Endometrium (tissue), 2 donors: ENCODE measurements at regions not wholly inside any gene's neighbourhood (a gene's known extent, or its start where the extent isn't known, plus 50 kb on each side); places are given as distances from the start of the nearest gene placed in this dataset.
"Not testable (repeated sequence)": the region's sequence is repeated elsewhere in the genome, so short reads cannot be mapped to it uniquely, and the experiment has no call there.

Experiments used
- FAIRE-seq: peaks from 2 replicates; lab custom pipeline; 2012; peaks lifted over from hg19 to GRCh38; lab: Jason Lieb, UNC
- donor health status: control.
- donor health status: control.

GRCh38 chr4:60913002-60913401 is 287.1 kb upstream of the ADGRL3 start:
- FAIRE-seq: no peak

- no peak for FAIRE-seq
Observed at GRCh38 chr4:60913671-60914070, 286.5 kb upstream of the ADGRL3 start.

GRCh38 chr4:60921735-60922134 is 278.4 kb upstream of the ADGRL3 start:
- not testable (repeated sequence) for FAIRE-seq

- no peak for FAIRE-seq
Observed at GRCh38 chr4:60923075-60923474, 277.1 kb upstream of the ADGRL3 start.

GRCh38 chr4:60926624-60927023 is 273.5 kb upstream of the ADGRL3 start:
- no peak for FAIRE-seq

DNA sequence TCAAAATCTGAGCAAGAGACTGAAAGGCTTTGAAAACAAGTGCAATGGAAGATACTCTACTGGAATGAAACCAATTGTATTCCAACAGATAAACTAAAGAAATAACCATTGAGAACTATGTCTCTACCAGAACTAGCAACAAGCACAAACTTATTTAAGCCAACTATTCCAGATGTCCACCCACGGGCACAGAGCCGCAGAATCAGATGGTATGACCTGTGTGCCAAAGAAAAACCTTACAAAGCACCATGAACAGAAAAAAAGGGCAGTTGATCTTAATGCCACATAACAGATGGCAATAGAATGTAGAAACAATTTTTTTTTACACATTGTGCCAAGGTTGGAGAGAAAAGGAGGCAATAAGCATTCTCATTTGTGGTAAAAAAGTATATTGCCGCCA is 269.3 kb upstream of the ADGRL3 start:
- FAIRE-seq: no peak

GRCh38 chr4:60934566-60935295 is 265.4 kb upstream of the ADGRL3 start:
- FAIRE-seq: no peak

DNA sequence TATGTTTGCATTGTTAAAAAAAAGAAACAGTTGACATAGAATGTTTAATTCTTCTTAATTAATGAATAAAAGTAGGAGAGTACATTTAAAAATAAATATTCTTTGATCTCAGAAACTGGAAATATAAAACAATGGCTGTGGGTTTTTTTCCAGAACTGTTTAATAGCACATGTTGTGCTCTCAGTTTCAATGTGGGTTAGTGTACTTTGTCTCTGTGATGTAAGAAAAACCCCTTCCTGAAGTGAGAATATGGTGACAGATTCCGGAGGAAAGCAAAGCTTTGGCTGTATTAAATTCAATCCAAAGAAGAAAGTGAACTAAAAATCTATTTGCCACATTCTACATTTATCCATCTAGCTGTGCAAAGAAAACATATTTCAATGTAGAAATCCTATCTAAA is 261.9 kb upstream of the ADGRL3 start:
- FAIRE-seq: peak; percentile 94

- FAIRE-seq: no peak
Observed at GRCh38 chr4:60938621-60939020, 261.5 kb upstream of the ADGRL3 start.

DNA sequence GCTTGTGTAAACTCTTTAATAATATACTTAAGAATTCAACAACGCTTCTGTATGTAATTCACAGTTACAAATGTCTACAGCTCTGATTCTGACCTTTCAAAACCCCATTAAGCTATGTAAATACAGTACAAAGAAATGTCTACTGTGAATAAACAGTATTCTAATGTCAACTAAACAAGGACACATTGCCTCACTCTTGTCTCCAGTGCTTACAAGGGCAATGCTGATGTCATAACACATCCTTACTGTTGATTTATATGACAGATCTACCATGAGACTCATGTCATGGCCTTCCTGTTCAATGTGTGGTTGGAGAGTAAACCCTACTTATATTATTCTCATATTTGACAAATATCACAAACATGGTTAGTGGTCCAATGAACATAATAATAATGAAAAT is 256.1 kb upstream of the ADGRL3 start:
- no peak for FAIRE-seq

- FAIRE-seq: no peak
Observed at GRCh38 chr4:60945641-60946040, 254.5 kb upstream of the ADGRL3 start.

DNA sequence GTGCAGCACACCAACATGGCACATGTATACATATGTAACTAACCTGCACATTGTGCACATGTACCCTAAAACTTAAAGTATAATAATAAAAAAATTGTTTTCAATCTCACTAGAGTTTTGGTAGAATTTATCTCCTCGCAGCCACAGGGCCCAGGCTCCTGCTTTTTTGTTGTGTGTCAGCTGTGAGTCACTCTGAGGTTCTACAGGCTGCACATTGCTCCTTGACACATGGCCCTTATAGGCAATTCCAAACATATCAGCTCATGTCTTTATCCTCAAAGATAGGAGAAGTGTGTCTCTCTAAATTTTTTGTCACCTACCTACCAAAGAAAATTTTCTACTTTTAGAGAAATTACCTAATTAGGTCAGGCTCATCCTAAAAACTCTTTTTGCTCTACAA is 252.1 kb upstream of the ADGRL3 start:
- FAIRE-seq: no peak

GRCh38 chr4:60952921-60953320 is 247.2 kb upstream of the ADGRL3 start:
- no peak for FAIRE-seq

- peak; percentile 85 for FAIRE-seq
Observed at GRCh38 chr4:60953826-60954225, 246.3 kb upstream of the ADGRL3 start.

- FAIRE-seq: no peak
Observed at GRCh38 chr4:60962286-60962685, 237.8 kb upstream of the ADGRL3 start.

DNA sequence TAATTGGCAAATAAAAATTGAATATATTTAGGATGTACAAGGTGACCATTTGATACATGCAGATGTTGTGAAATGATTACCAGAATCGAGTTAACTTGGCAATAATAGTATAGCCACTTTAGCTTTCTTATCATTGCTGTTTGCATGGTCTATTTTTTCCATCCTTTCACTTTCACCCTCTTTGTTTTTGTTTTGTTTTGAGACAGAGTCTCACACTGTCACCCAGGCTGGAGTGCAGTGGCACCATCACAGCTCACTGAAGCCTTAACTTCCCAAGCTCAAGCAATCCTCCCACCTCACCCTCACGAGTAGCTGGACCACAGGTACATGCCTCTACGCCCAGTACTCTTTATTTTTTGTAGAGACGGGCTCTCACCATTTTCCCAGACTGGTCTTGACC is 218.6 kb upstream of the ADGRL3 start:
- FAIRE-seq: no peak

DNA sequence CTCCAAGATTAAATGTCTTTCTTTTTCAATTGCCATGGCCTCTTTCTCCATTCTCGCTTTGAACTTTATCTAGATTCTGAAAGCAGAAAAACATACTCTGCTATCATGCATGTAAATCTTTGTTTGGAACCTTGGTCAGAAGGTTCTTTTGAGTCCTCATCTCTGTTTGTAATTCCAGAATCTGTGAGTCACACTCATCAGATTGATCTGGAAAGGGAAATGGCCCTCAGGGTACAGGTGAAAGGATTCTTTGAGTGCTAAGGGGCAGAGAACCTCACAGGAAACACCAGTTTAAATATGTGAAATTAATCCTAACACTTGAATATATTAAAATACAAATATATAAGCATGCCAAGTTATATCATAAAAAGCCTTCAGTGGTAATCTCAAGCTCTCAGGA is 211.0 kb upstream of the ADGRL3 start:
- no peak for FAIRE-seq

GRCh38 chr4:60992037-60992436 is 208.1 kb upstream of the ADGRL3 start:
- no peak for FAIRE-seq

DNA sequence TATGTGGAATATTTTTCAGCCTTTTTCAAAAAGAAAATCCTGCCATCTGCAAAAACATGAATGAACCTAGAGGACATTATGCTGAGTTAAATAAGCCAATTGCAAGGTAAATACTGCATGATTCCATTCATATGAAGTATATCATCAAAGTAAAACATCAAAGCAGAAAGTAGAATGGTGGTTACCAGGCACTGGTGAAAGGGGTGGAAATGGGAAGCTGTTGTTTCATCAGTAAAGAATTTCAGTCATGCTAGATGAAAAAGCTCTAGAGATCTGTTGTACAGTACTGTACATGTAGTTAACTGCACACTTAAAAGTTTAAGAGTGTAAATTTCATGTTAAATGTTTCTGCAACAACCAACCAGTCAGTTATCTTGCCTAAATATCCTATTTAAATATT is 196.8 kb upstream of the ADGRL3 start:
- no peak for FAIRE-seq

DNA sequence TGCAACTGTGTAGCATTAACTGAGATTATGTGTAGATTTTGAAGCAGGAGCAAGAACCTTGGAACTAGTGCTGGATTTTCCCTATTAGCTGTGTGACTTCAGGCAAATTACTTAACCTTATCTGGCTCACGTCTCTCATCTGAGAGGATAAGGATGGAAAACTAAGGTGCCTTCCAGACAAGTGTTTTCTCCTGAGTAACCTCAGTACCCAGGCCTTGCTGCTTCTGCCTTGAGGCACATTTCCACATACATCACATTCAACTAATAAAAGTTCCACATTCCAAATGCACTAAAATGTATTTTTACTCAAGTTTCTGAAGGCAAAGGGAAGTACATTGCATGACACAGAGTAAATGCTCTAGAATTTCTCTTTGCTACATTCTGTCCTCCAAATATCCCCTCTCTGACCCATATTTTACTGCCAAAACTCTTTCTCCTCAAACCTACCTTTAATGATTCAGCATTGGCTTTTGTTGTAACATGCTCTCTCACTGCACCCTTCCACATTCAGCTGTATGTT is 195.4 kb upstream of the ADGRL3 start:
- FAIRE-seq: no peak

DNA sequence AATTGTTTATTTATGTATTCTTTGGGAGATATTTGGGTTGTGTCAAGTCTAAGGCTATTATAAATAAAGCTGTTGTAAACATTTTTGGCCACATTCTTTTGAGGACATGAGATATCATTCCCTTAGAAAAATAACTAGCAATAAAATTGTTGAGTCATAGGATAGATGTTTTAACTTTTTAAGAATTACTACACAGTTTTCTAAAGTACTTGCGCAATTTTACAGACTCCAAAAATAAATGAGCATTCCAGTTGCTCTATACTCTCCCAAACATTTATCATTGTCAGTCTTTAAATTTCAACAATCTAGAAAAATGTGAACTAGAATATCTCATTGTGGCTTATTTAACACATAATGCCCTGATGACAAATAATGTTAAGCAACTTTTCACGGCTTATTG is 189.1 kb upstream of the ADGRL3 start:
- FAIRE-seq: no peak

- FAIRE-seq: not testable (repeated sequence)
Observed at GRCh38 chr4:61011936-61012335, 188.2 kb upstream of the ADGRL3 start.

DNA sequence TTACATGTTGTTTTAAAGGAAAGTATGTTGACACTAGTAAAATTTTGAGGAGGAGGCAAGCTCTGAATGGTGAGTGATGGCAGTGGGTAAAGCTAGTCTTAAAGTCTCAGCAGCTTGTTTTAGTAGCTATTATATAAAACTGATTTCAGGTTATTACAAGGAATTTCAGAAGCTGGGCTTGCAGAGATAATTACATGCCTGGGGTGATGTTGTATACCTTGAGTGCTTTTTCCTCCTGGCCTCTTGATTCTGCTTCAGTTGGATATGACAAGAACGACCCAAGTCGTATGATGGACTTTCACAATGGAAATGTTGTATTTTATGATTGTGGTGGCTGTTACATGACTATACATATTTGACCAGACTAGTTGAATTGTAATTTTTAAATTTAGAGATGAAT is 175.5 kb upstream of the ADGRL3 start:
- FAIRE-seq: no peak

DNA sequence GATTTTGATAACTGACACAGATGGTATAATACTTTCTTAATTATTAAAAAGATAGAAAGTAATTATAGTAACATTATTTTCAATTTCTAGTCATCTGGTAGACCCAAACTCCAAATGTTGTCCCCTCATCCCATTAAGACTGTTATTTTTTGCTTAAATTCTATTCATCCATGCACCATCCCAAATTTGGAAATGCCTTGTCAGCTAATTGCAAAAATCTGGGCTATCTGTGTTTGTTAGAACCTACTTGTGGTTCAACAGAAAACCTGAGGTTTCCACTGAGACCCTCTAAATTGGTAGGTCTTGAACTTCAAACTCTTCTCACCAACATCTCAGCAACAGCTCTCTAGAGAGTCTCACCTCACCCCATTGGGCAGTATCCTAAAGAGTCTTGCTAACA is 172.2 kb upstream of the ADGRL3 start:
- no peak for FAIRE-seq
